ENCODE measurements at regions not wholly inside any gene's neighbourhood (a gene's known extent, or its start where the extent isn't known, plus 50 kb on each side); places are given as distances from the start of the nearest gene placed in this dataset.

DNA sequence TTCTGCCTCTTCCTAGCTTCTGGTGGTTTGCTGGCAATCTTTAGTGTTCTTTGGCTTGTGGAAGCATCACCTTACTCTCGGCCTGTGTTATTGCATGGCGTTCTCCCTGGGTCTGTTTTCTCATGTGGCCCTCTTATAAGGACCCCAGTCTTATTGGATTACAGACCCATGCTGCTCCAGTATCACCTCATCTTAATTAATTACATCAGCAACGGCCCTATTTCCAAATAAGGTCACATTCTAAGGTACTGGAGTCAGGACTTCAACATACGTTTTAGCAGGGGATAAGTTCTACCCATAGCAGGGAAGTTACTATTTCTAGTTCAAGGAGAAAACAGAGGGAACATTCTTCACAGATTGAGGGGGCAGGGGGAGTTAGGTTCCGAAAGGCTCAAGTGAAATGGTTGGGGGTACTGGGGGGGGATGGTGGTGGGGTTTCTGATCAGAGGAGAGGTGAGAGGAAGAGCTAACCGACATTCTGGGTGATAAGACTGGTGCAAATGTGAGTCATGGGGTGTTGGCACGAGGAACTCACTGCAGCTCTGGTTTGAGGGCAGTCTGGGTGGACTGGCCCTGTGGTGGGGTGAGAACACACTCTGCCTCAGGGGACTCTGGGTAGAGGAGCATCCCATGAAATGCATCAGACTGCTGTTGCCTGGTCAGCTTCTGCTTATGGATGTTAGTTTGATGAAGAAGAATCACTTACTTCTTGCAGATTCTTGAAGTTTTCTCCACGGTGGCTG is 51.5 kb upstream of the ZBED5 start:
- DNase-seq (ENCODE audit: low read depth, low spot score): no peak
- BruUV-seq (replicated peaks): no TSS peak
- no peak overlapping the region for H3K27ac ChIP-seq (ENCODE audit: insufficient read depth, low read depth, low read length)
- peaks cover 21% of the 10 kb centered on the region for H3K4me1 ChIP-seq (ENCODE audit: control insufficient read depth, extremely low read depth, insufficient read depth, low read length)
- no peaks in the 10 kb centered on the region for H3K36me3 ChIP-seq (ENCODE audit: control insufficient read depth in 2 of 2, extremely low read depth in 1 of 2, insufficient read depth in 2 of 2, low read length in 2 of 2)
- POLR2A ChIA-PET: no interaction called here
- no peak overlapping the region for H3K9ac ChIP-seq (replicated peaks; ENCODE audit: extremely low read depth, insufficient read depth, low read length)
- FAIRE-seq: no peak
- no peaks in the 10 kb centered on the region for H3K79me2 ChIP-seq (ENCODE audit: control insufficient read depth, insufficient read depth, low read length)
- no peaks in the 10 kb centered on the region for H3K9me1 ChIP-seq (replicated peaks; ENCODE audit: control insufficient read depth, extremely low read depth, insufficient read depth, low read length)
- H2AFZ ChIP-seq (ENCODE audit: low read depth, low read length): no peak overlapping the region
- H3K27me3 ChIP-seq (ENCODE audit: control insufficient read depth in 2 of 2, insufficient read depth in 2 of 2, low read length in 2 of 2): no peaks in the 10 kb centered on the region
- no peaks in the 10 kb centered on the region for H3K9me3 ChIP-seq (replicated peaks; ENCODE audit: control insufficient read depth, insufficient read depth, low read length)
- H4K20me1 ChIP-seq (replicated peaks; ENCODE audit: control insufficient read depth, extremely low read depth, insufficient read depth, low read length): no peaks in the 10 kb centered on the region
- CTCF ChIA-PET: interaction anchor here (1.5 to 4.4 kb wide), 2 partner anchors 24 to 30 kb away, joined by 6 to 19 read pairs; no protein-coding TSS in a partner anchor
- dilution Hi-C loops (cut with MboI; ENCODE audit: extremely low pct_ligation_motif_present, low sequenced_read_pairs) (no loop called here), intact Hi-C loops (cut with micrococcal nuclease) (no loop called here)
- no peak overlapping the region for H3K4me3 ChIP-seq (replicated peaks in 1 of 3; ENCODE audit: insufficient read depth in 1 of 3, low read depth in 1 of 3, low read length in 3 of 3)
- no peak for TF ChIP-seq MYC (IDR thresholded peaks at IDR 0.05; ENCODE audit: low read depth, low read length)
- TF ChIP-seq GATA2 (IDR thresholded peaks at IDR 0.05; ENCODE audit: insufficient read depth, insufficient read length, low read depth, low read length): no peak
- no peak for TF ChIP-seq POLR2A (IDR thresholded peaks at IDR 0.05; ENCODE audit: low read depth, low read length)
- no peak overlapping the region for H3K4me2 ChIP-seq (ENCODE audit: insufficient read depth, low read length)

DNA sequence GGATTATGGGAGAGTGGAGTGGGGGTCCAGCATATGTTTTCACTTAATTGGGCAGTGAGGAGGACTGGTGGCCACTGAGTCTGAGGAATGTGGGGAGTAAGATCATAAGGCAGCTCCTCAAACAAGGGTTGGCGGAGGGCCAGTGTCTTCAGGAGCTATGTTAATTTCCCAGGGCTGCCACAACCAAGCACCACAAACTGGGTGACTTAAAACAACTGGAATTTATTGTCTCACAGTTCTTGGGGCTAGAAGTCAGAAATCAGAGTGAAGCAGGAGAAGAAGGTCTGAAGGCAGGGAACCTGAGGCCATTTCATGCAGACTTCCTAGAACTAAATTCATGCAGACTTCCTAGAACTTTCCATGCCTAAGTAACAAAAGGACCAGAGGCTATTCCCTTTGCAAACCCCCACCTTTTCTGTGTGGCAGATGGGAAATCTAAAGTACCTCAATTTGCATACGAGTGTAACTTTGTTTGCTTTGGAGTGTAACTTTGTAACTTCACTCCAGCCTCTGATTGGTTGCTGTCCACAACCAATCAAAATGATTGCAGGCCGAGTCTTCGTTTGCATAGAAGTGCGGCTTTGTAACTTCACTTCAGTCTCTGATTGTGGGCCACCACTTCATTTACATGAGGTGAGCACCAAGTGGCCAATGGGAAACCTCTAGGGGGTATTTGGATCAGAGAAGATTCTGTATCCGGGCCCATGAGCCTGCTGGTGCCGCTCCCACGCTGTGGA is 50.5 kb upstream of the ZBED5 start:
- BruUV-seq (replicated peaks): no TSS peak
- no peaks in the 10 kb centered on the region for H3K9me1 ChIP-seq (replicated peaks; ENCODE audit: control insufficient read depth, extremely low read depth, insufficient read depth, low read length)
- no peaks in the 10 kb centered on the region for H3K79me2 ChIP-seq (ENCODE audit: control insufficient read depth, insufficient read depth, low read length)
- H3K27ac ChIP-seq (ENCODE audit: insufficient read depth, low read depth, low read length): no peak overlapping the region
- H3K9ac ChIP-seq (replicated peaks; ENCODE audit: extremely low read depth, insufficient read depth, low read length): no peak overlapping the region
- H3K9me3 ChIP-seq (replicated peaks; ENCODE audit: control insufficient read depth, insufficient read depth, low read length): no peaks in the 10 kb centered on the region
- no peak overlapping the region for H2AFZ ChIP-seq (ENCODE audit: low read depth, low read length)
- FAIRE-seq (no peak), DNase-seq (ENCODE audit: low read depth, low spot score) (no peak)
- no peaks in the 10 kb centered on the region for H3K36me3 ChIP-seq (ENCODE audit: control insufficient read depth in 2 of 2, extremely low read depth in 1 of 2, insufficient read depth in 2 of 2, low read length in 2 of 2)
- peaks cover 21% of the 10 kb centered on the region for H3K4me1 ChIP-seq (ENCODE audit: control insufficient read depth, extremely low read depth, insufficient read depth, low read length)
- POLR2A ChIA-PET: no interaction called here
- no peak for TF ChIP-seq MYC (IDR thresholded peaks at IDR 0.05; ENCODE audit: low read depth, low read length)
- TF ChIP-seq GATA2 (IDR thresholded peaks at IDR 0.05; ENCODE audit: insufficient read depth, insufficient read length, low read depth, low read length): no peak
- TF ChIP-seq JUN (IDR thresholded peaks at IDR 0.05; ENCODE audit: borderline replicate concordance, insufficient read depth, insufficient read length, low read depth): no peak
- TF ChIP-seq POLR2AphosphoS5 (IDR thresholded peaks at IDR 0.05; ENCODE audit: insufficient read depth, low read depth, low read length): no peak
- TF ChIP-seq, protein P1, sequence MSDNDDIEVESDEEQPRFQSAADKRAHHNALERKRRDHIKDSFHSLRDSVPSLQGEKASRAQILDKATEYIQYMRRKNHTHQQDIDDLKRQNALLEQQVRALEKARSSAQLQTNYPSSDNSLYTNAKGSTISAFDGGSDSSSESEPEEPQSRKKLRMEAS (IDR thresholded peaks at IDR 0.05; ENCODE audit: insufficient read depth, insufficient read length): no peak
- no peak for TF ChIP-seq EZH2 (IDR thresholded peaks at IDR 0.05; ENCODE audit: borderline replicate concordance, low read depth, low read length, severe bottlenecking)
- TF ChIP-seq, protein P2, sequence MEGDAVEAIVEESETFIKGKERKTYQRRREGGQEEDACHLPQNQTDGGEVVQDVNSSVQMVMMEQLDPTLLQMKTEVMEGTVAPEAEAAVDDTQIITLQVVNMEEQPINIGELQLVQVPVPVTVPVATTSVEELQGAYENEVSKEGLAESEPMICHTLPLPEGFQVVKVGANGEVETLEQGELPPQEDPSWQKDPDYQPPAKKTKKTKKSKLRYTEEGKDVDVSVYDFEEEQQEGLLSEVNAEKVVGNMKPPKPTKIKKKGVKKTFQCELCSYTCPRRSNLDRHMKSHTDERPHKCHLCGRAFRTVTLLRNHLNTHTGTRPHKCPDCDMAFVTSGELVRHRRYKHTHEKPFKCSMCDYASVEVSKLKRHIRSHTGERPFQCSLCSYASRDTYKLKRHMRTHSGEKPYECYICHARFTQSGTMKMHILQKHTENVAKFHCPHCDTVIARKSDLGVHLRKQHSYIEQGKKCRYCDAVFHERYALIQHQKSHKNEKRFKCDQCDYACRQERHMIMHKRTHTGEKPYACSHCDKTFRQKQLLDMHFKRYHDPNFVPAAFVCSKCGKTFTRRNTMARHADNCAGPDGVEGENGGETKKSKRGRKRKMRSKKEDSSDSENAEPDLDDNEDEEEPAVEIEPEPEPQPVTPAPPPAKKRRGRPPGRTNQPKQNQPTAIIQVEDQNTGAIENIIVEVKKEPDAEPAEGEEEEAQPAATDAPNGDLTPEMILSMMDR (IDR thresholded peaks at IDR 0.05; ENCODE audit: extremely low read depth in 1 of 2, insufficient read depth in 1 of 2, low read depth in 1 of 2, low read length in 2 of 2): no peak
- TF ChIP-seq POLR2A (IDR thresholded peaks at IDR 0.05; ENCODE audit: low read depth, low read length): no peak
- no peak for TF ChIP-seq FOS (IDR thresholded peaks at IDR 0.05; ENCODE audit: borderline replicate concordance, insufficient read depth, low read length)
- dilution Hi-C loops (cut with MboI; ENCODE audit: extremely low pct_ligation_motif_present, low sequenced_read_pairs): no loop called here
- H4K20me1 ChIP-seq (replicated peaks; ENCODE audit: control insufficient read depth, extremely low read depth, insufficient read depth, low read length): no peaks in the 10 kb centered on the region
- CTCF ChIA-PET: interaction anchor here (2.8 to 4.4 kb wide), 2 partner anchors 29 to 116 kb away, joined by 19 to 23 read pairs; no protein-coding TSS in a partner anchor
- H3K4me3 ChIP-seq (replicated peaks in 1 of 3; ENCODE audit: insufficient read depth in 1 of 3, low read depth in 1 of 3, low read length in 3 of 3): no peak overlapping the region
- no peaks in the 10 kb centered on the region for H3K27me3 ChIP-seq (ENCODE audit: control insufficient read depth in 2 of 2, insufficient read depth in 2 of 2, low read length in 2 of 2)
- intact Hi-C loops (cut with micrococcal nuclease): no loop called here
- H3K4me2 ChIP-seq (ENCODE audit: insufficient read depth, low read length): no peak overlapping the region
